HPDE6-E6E7 (cell line): ENCODE measurements at regions not wholly inside any gene's neighbourhood (a gene's known extent, or its start where the extent isn't known, plus 50 kb on each side); places are given as distances from the start of the nearest gene placed in this dataset.
A peak's percentile ranks its signal among the peaks of the same experiment; 100 is the strongest.

Source experiments
- DNase-seq: peaks from one replicate; pipeline ENCODE4 v3.0.0; 2011; ENCODE audit warnings: missing footprints; ENCODE audit errors: extremely low spot score

DNA sequence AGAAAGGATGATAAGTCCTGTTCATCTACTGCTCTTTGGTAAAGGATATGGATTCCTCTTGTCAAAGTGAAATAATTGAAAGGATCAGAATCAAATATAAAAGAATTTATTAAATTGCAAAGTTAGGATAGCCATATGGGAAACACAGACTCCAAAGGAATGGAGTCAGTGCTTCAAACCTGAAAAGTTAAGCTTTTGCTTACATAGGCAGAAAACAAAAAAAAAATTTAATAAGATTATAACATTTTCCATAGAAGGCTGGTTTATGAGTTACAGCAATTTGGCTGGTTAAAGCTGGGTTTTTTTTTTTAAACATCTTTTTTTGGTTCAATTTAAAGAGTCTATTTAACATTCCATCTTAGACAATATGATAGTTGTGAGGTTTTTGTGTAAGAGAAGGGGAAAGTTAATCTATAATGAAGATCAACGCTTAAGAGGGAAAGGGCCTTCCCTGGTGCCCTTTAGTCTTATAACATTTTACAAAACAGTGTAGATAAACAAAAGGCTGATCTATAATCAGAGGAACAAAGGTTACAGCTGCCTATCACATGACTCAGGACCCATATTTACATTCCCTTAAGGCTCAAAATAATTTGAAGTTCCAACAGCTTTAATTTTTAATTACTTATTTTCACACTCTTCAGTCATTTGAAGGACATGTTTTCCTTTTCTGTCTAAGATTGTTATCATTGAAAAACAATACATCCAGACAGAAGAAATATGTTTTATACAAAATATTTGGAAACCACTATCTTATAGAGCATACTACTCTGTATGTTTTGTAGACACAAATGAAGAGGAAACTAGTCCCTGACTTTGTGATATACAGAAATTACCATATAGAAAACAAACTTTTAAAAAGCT, 234.3 kb upstream of the MBL2 start:
- DNase-seq: no peak

DNA sequence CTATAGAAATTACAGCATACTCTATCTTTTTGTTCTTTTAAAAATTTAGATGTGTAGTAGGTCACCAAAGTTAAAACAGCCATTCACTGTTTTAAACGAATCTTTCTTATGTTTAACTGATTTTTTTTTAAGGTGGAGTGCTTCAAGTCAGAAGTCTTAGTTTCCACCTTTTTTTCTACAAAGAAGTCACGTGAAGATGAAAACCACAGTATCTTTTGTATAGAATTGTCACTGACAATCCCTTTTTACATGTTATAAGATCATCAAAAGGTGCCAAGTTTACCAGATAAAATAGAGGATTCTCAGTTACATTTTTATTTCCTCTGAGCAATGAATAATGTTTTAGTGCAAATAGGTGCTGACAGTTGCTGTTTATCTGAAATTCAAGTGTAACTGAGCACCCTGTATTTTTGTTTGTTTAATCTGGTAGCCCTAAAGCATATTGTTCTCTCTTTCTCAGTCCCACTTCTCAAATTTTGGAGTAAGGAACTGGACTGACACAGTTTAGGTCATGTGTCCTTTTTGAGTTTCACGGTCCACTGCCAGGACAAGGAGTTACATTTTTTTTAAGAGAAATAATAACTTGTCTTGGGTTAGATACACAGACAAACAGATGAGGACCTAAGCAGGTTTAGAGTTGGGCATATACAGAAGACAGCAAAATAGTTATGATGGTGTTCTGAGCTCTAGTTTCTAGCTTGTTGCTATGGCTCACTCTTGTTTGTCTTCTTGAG, 233.2 kb upstream of the MBL2 start:
- no peak for DNase-seq

DNA sequence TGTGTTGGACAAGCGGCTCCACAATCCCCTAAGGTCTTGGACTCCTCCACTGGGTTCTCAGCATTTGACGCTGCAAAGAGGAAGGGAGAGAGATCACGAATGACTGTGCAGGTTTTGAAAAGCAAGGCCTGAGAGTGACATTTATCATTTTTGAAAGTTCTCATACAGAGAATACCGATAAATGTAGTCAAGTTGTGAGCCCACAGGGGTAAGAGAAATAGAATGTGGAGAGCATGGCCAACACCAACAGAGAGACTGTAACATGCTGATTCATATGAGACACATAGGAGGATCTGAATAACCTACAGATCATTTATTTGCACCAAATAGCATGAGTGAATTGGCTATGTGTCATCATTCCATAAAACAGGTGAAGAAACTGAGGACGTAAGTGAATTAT, 230.5 kb upstream of the MBL2 start:
- DNase-seq: no peak

DNA sequence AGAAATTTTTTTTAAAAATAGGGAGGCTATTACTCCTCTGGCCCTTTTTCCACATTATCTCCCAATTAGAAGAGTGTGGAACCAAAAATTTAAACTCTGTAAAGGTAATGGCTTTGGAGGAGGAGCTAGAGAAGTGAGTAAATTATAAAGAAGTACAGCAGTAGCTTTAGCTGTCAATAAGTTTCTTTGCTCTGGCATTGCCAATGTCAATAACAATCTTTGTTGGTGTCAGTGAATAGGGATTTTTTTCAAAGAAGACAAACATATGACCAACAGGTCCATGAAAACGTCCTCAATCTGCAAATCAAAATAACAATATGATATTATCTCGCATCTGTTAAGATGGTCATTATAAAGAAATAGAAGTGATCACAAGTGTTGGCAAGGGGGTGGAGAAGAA, 227.1 kb upstream of the MBL2 start:
- DNase-seq: no peak

DNA sequence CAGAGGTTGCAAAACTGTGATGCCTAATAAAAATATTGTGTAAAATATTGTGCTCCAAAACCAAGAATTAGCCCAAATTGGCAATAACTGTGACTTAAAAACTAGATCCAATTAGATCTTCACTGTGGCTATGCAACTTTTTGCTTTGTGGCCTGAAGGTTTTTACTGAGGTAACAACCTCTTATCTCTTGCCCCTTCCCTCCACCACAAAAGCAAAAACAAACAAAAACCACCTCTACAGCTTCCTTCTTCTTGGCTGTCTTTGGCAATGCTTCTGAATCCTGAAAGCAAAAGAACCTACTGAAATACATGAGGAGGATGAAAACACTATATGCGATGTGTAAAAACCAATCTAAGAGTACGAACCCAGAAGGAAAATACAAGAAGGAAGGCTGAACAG, 226.7 kb upstream of the MBL2 start:
- no peak for DNase-seq

DNA sequence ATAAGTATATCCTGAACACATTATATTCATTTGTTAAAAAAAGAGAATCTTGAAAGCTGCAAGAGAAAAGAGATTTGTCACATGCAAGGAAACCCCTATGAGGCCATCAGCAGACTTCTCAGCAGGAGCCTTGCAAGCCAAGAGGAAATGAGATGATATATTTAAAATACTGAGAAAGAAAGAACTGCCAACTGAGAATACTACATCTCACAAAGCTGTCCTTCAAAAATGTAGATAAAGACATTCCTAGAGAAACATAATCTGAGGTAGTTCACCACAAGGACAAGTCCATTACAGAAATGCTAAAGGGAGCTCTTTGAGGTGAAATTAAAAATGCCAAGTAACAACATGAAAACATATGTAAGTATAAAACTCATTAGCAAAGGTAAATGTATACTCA, 224.4 kb upstream of the MBL2 start:
- no peak for DNase-seq

DNA sequence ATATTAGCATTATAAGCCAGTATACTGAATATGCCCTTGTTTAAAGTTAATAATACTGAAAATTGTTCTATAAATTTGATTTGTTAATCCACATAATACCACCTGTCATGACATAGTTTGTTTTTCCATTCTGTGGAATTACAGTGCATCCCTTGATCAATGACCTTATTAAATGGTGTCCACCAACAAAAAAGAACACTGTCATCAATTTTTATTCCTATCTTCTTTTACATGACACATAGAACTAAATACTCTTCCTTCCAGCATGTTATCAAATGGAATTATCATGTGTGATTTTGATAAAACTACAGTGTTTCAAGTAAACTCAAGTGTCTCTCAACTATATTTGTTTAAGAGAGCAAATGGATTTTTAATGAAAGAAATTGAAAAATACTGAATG, 221.8 kb upstream of the MBL2 start:
- DNase-seq: no peak

DNA sequence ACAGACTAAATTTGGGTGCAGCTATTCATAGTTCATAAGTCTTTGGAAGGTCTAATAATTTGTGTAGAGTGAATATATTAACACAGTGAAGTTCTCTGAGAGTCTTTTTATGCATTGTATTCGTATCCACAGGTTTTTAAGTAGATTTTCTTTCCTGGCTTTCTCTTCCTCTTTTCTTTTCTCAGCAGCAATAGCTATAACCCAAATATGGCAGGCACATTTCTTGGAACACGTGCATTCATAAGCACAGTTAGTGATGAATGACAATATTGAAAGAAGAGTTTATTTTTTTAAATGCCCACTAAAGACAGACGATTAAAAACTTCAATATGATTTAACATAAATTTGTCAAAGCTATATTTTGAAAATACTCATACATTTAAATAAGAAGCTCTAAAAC, 220.5 kb upstream of the MBL2 start:
- no peak for DNase-seq

DNA sequence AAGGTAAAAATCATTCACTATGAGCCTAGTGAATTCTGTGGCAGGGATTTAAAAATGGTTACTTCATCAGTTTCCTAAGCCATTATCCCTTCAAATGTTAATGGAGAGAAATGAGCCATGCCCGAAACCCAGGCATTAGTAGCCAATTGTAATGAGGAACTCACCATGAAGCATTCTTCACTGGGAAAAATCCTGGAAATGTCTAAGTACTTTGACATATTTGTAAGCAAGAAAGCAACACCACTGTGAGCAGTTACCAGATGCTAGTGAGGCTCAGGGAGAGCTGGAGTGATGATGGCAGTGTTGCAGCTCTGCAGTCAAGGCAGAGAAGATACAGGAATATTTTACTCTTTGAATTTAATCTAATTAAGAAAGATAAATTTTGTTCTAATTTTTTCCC, 220.0 kb upstream of the MBL2 start:
- no peak for DNase-seq

DNA sequence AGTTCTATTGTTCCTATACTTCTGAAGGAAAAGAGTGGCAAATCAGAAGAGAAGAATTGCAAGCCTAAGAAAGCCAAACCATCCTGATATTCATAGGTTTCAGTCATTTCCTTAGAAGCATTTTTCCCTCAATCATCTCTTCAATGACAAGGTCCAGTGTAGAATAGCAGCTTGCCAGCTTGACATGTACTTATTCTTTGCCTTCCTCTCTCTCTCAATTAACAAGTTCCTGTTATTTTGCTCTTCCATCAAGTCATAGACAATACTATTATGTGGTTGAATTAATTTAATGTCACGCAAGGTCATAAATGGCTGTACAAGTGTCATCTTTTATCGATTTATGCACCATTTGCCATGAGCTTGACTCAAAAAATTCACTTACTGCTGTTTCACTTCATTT, 216.3 kb upstream of the MBL2 start:
- DNase-seq: no peak

DNA sequence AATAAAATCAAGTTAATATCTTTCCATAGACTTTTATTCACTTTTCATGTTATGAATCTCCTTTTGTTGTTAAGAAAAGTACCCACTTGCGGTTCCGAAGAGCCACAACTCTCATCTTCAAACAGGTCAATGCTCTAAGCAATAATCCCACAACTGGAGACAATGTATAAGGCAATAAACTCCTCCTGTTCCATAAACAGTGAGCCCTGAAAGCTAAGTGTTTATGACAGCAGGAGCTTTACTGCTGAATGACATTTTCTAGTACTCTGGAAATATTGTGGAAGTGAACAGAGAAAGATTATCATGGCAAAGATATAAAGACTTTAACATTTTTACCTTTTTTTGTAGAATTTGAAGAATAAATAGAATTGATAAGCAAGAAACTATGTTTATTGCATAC, 213.5 kb upstream of the MBL2 start:
- DNase-seq: no peak

DNA sequence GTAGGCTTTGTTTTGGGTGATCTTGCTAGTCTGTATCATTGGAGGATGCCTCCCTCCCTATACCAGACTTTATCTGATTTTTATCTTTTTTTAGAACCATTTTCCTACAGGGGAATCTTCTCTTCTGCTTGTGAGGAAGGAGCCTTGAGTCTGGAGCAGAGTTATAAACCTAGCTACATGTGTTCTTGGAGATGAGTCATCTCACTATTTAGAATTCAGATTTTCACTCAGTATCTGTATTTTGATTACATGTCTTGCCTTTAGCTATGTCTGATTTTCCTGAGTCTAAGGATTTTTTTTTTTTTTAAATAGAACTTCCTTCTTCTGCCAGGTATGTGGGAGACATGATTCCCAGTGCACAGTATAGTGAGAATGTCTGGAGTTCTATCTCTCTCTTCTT, 211.6 kb upstream of the MBL2 start:
- no peak for DNase-seq

DNA sequence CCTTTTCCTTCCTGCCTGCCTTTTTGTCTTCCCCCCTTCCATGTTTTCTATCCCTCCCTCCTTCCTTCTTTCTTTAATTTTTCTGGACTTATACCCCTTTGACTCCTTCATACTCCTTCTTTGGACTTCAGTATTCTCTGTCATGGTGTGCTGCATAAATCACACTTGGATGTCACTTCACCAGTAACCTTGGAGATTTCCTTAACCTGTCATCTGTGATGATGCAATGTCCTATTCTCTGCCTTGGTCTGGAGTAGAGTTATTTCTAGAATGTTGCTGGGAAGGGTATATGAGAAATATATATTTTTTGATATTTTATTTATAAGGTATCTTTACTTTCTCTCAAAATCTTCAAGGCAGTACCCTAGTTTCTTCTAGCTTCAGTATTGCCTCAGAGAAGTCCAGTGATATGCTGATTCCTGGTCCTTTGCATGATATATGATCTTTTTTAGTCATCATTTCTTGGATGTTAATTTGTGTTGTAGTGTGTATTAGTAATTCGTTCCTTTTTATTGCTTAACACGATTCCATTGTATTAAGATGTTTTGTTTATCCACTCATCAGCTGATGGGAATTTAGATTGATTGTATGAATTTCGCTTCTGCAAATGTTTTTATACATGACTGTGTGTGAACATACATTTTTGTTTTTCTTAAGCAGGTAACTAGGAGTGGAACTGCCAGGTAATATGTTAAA, 206.9 kb upstream of the MBL2 start:
- no peak for DNase-seq

DNA sequence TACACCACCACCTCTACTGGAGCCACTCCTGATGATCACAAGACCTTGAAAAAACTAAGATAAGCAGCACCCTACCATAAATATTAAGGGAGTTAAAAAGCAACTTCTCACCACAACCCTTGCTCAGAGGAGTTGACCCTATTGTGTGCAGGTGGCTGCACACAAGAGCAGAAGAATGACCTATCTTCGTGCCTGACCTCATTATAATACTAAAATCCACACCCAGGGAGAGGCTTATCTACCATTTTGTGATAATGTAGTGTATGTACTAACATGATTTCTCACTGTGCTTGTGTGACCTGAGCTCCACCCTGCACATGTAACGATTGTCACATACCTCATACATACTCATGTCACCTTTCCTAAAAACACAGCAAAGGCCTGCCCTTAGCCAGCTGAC, 205.0 kb upstream of the MBL2 start:
- DNase-seq: no peak

DNA sequence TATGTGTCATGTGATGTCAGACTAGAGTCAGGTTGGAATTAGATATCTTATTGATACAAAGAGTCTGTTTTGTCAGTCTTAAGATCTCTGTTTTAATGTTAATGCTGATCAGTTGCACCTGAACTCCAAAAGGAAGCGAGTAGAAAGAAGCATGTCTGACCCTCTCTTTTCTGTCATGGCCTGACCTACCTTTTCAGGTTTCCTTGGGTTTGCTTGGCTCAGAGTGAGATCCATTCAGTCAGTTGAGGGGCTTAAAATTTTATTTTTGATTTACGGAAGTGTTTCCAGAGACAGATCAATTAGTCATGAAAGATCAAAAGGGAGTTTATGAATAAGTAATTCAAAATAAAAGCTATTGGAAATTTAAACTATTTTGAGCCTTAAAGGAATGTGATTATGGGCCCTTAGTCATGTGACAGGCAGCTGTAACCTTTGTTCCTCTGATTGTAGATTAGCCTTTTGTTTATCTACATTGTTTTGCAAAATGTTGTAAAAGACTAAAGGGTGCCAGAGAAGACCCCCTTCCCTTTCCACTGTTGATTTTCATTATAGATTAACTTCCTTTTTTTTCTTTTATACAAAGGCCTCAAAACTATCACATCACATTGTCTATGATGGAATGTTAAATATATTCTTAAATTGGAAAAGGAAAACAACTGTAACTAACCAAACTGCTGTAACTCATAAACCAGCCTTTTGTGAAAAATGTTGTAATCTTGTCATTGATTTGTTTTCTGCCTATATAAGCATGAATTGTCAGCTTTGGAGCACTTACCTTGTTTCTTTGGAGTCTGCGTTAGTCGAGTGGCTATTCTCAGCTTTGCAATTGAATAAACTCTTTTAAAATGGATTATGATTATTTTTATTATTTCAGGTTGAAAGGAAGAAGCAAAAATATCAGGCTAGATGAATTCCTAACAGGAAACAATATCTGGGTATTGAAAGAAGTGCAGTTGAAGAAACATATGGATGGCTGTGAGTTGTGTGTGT, 195.5 kb upstream of the MBL2 start:
- DNase-seq: no peak

DNA sequence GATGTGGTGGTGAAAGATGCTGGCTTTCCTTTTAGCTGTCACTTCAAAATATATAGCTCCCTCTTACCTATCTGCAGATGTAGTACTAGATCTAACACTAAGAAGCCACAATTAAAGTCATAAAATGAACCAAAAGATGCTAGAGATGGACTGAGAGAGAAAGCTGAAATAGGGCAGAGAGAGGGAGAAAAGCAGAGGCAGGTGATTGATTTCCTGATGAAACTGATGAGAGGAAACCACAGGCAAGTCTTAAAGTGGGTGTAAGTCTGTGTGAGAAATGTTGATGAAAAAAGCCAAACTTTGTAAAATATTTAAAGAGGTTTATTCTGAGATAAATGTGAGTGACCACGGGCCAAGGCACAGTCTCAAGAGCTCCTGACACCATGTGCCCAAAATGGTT, 194.3 kb upstream of the MBL2 start:
- no peak for DNase-seq

DNA sequence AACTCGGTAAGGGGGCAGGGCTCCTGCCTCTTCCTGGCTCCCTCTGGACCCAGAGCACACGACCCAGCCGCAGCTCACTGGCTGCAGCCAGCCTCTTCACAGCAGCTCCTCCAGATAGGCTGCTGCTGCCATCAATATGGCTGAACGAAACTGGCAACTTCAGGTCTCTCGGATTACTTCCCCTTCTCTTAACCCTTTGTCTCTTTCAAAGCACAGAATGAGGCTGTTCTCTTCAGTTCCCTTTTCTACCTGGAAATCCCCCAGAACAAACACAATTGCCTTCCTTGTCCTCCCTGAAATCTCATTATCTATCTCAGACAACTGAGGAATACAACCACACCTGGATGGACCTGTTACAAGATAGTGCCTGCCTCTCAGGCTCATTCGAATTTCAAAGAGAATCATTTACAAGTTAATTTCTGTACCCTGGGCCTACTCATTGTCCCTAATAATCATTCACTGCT, 193.4 kb upstream of the MBL2 start:
- no peak for DNase-seq

DNA sequence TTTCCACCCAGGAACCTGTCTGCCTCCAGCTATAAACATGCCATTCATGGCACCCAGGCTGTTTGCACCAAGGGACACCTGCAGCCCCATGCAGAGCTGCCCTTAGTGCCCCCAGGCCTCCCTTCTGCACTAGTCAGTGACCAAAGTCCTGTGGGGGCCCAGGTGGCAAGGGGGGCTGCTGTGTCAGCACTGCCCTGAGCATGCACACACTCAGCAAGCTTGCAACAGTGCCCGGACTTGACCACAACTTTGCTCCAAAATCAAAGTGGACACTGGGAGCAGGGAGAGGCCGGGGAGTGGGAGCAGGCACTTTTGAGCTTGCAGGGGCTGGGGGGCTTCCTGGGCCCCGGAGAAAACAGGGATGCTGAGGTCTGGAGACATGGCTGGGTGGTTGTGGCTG, 192.9 kb upstream of the MBL2 start:
- DNase-seq: no peak

DNA sequence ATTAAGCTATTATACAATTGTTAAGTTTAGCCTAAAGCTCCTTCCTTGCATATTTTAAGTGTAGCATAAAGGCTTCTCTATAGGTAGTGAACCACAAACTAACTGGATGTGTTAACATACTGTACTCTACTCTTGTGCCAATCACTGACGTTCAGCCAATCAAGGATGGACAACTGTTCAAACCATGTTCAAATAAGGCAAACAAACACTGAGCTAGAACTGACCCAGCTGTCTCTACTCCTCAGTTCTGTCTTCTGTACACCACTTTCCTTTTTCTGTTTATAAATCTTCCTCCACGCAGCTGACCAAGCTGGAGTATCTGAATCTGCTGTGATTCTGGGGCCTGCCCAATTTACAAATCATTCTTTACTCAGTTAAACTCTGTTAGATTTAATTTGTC, 188.7 kb upstream of the MBL2 start:
- DNase-seq: no peak

DNA sequence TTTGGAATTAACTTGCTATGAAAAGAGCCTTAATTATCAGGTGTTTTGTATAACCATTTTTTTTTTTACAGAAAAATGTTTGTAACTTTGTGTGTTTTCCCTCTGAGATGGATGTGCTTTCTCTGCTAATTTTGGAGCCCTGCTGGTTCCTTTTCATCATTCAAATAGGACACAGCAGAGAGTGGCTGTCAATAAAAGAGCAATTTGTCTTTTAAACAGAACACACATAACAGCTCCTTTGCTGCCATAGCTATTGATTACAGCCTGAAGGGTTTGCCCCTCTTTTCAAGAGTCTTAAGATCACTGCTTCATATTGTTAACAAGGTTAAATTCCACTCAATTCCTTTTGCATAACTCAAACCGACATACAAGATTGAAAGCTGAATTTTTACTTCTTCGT, 187.2 kb upstream of the MBL2 start:
- DNase-seq: no peak

DNA sequence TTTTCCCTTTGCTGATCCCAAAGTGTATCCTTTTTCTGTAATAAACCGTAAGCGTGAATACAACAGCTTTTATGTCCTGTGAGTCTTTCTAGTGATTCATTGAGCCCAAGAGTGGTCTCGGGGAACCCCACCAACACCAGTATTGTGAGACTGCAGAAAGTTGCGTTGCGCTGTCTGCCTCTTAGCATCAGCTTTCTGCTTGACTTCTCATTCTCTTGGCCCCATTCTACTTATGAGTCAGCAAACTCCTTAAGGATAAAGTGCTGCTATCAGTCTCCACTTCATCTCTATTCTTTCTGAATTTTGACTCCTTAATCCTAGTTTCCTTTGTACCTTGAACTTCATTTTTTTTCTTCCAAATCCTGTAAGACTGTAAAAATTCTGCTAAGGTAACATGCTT, 184.3 kb upstream of the MBL2 start:
- no peak for DNase-seq

DNA sequence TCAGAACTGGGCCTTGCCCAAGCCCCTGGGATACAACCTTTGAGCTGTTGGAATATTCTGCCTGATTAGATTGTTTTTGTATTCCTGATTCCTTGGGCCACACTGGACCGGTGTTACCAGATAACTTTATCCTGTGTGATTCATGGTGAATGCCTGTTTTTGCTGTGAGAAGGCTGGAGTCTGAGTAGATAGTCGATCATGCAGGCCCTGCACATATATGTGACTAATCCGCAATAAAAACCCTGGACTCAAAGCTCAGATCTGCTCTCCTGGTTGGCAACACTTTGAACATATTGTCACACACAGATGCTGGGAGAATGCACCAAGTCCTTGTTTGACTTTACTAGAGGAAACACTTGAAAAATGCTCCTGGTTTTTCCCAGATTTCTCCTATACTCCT, 183.9 kb upstream of the MBL2 start:
- DNase-seq: peak; percentile 27
